B cell (primary cell): ENCODE measurements at regions not wholly inside any gene's neighbourhood (a gene's known extent, or its start where the extent isn't known, plus 50 kb on each side); places are given as distances from the start of the nearest gene placed in this dataset.

Experiments used
- ATAC-seq: fragments of 200-7000 bp; cut with Tn5 transposase; one replicate; pipeline ENCODE4 v1.10.0; 2021; ENCODE audit warnings: low read depth, mild to moderate bottlenecking, moderate number of reproducible peaks, moderate library complexity
- CTCF ChIA-PET: fragments of 350-600 bp; sonication (Branson Sonifier 250); formaldehyde crosslinking; loops from one replicate; lab custom pipeline; 2021; ENCODE audit warnings: antibody characterized with exemption, inconsistent platforms; lab: Charles Lee
- POLR2A ChIA-PET: fragments of 350-600 bp; sonication (Branson Sonifier 250); formaldehyde crosslinking; loops from one replicate; lab custom pipeline; 2021; ENCODE audit warnings: antibody characterized with exemption; lab: Charles Lee
- DNase-seq: peaks from one replicate; pipeline ENCODE4 v3.0.0; 2013
- H2AFZ ChIP-seq: 2 replicates; pipeline ENCODE4 v1.6.1; 2012; ENCODE audit warnings: mild to moderate bottlenecking, low read depth, low read length; ENCODE audit not compliant: insufficient read depth, poor library complexity, severe bottlenecking
- H3K27ac ChIP-seq, 2 donors: 1 replicate in 1 of 2; 2 replicates in 1 of 2; pipeline ENCODE4 v1.5.1; 2012 to 2013; ENCODE audit warnings: low read length in 2 of 2, mild to moderate bottlenecking in 2 of 2, moderate library complexity in 1 of 2
- H3K27me3 ChIP-seq, 4 experiments: fragments of 200-600 bp in 1 of 4; sonication (generic) in 1 of 4; replicated peaks in 1 of 4; 1 replicate in 2 of 4; 2 replicates in 2 of 4; pipeline versions ENCODE4 v1.6.1 to v1.7.0; 2013 to 2016; ENCODE audit warnings: low read length in 3 of 4, mild to moderate bottlenecking in 2 of 4, mixed read lengths in 1 of 4, moderate library complexity in 1 of 4; ENCODE audit not compliant: insufficient read depth in 4 of 4, control insufficient read depth in 3 of 4; ENCODE audit errors: control extremely low read depth in 1 of 4
- H3K36me3 ChIP-seq, 2 experiments: replicated peaks in 1 of 2; 1 replicate in 1 of 2; 2 replicates in 1 of 2; pipeline versions ENCODE4 v1.6.1 to v1.7.1; 2013; ENCODE audit warnings: low read length in 1 of 2; ENCODE audit not compliant: insufficient read depth in 2 of 2, control insufficient read depth in 1 of 2; ENCODE audit errors: control extremely low read depth in 1 of 2, extremely low read depth in 1 of 2
- H3K4me1 ChIP-seq, 2 donors: fragments of 200-600 bp in 1 of 2; sonication (generic) in 1 of 2; 1 replicate in 1 of 2; 2 replicates in 1 of 2; pipeline versions ENCODE4 v1.5.1 to v1.6.1; 2013 to 2017; ENCODE audit warnings: low read length in 2 of 2; ENCODE audit not compliant: control insufficient read depth in 2 of 2, insufficient read depth in 2 of 2
- H3K4me2 ChIP-seq: replicated peaks from 2 replicates; pipeline ENCODE3; 2012; ENCODE audit warnings: mild to moderate bottlenecking, low read depth, low read length; ENCODE audit not compliant: poor library complexity, severe bottlenecking
- H3K4me3 ChIP-seq, 5 experiments: fragments of 200-600 bp in 1 of 5; sonication (generic) in 1 of 5; 1 replicate in 3 of 5; 2 replicates in 2 of 5; pipeline versions ENCODE4 v1.5.1 to v1.7.0; 2011 to 2016; ENCODE audit warnings: low read length in 4 of 5, mild to moderate bottlenecking in 4 of 5, low read depth in 2 of 5, control low read depth in 1 of 5, moderate library complexity in 1 of 5; ENCODE audit not compliant: insufficient read depth in 1 of 5; ENCODE audit errors: control extremely low read depth in 1 of 5, extremely low read depth in 1 of 5
- H3K79me2 ChIP-seq: fragments of 200-600 bp; sonication (generic); one replicate; pipeline ENCODE4 v1.6.0; 2016; ENCODE audit warnings: low read length; ENCODE audit not compliant: control insufficient read depth, insufficient read depth
- H3K9ac ChIP-seq: fragments of 200-600 bp; sonication (generic); 2 replicates; pipeline ENCODE4 v1.6.1; 2017; ENCODE audit warnings: mild to moderate bottlenecking, low read length, moderate library complexity
- H3K9me3 ChIP-seq, 3 donors: one replicate each; pipeline versions ENCODE4 v1.6.1 to v1.7.1; 2013; ENCODE audit warnings: low read length in 2 of 3; ENCODE audit not compliant: control insufficient read depth in 2 of 3, insufficient read depth in 1 of 3; ENCODE audit errors: control extremely low read depth in 1 of 3
- H4K20me1 ChIP-seq: 2 replicates; pipeline ENCODE4 v1.6.0; 2012; ENCODE audit warnings: mild to moderate bottlenecking, low read length; ENCODE audit not compliant: insufficient read depth, control insufficient read depth, poor library complexity, severe bottlenecking
- H3K27ac Mint-ChIP-seq: one replicate; pipeline ENCODE4 v1.8.0; 2021; ENCODE audit warnings: mixed read lengths
- H3K27me3 Mint-ChIP-seq: one replicate; pipeline ENCODE4 v1.8.0; 2021; ENCODE audit warnings: mixed read lengths
- H3K4me1 Mint-ChIP-seq: one replicate; pipeline ENCODE4 v1.8.0; 2021; ENCODE audit warnings: mixed read lengths
- H3K4me3 Mint-ChIP-seq: one replicate; pipeline ENCODE4 v1.8.0; 2021; ENCODE audit warnings: mixed read lengths
- H3K9me3 Mint-ChIP-seq: one replicate; pipeline ENCODE4 v1.8.0; 2022; ENCODE audit warnings: mixed read lengths; ENCODE audit not compliant: insufficient read depth
- CTCF ChIP-seq: fragments of 200-600 bp; IDR thresholded peaks from one replicate; pipeline ENCODE4 v1.8.0; 2022; ENCODE audit warnings: antibody characterized with exemption, mild to moderate bottlenecking
- EZH2 ChIP-seq: IDR thresholded peaks from 2 replicates; pipeline ENCODE4 v1.6.1; 2012; ENCODE audit warnings: borderline replicate concordance, low read depth, mild to moderate bottlenecking, moderate library complexity, low read length; ENCODE audit not compliant: insufficient read depth, poor library complexity, severe bottlenecking
- WGBS: methylation state at CpG from one replicate; pipeline ENCODE4 v1.1.5; 2013; ENCODE audit warnings: missing lambda C conversion rate; ENCODE audit not compliant: insufficient coverage; 5-methylcytosine and 5-hydroxymethylcytosine counted together
- intact Hi-C: fragments of 100-400 bp; cut with micrococcal nuclease; formaldehyde crosslinking; loops from one replicate; pipeline ENCODE4 v1.10.0; 2022

- ATAC-seq (no peak), DNase-seq (no peak)
- Histone ChIP-seq H3K79me2 (no peaks in the 10 kb centered on the region), H3K4me3 (no peak overlapping the region), H3K27ac (no peak overlapping the region), H4K20me1 (no peaks in the 10 kb centered on the region), H3K4me1 (no peaks in the 10 kb centered on the region), H3K9ac (no peak overlapping the region), H3K27me3 (no peaks in the 10 kb centered on the region), H3K36me3 (no peaks in the 10 kb centered on the region), H3K9me3 (no peaks in the 10 kb centered on the region), H2AFZ (no peak overlapping the region), H3K4me2 (no peak overlapping the region)
- intact Hi-C loops, result no loop called here
- ChIA-PET POLR2A (no interaction called here), CTCF (interaction anchor here (0.6 kb wide), 1 partner anchor 339 kb away, joined by 3 read pairs; no protein-coding TSS in a partner anchor)
- TF ChIP-seq CTCF (no peak), EZH2 (no peak)
- peaks cover 16% of the 10 kb centered on the region for H3K9me3 Mint-ChIP-seq
- H3K4me3 Mint-ChIP-seq, result no peak overlapping the region
- H3K27ac Mint-ChIP-seq, result no peak overlapping the region
- 61% methylated on average over 2 of the region's 3 CpGs for WGBS
- H3K27me3 Mint-ChIP-seq, result no peaks in the 10 kb centered on the region
- H3K4me1 Mint-ChIP-seq, result no peaks in the 10 kb centered on the region
These were observed 935.7 kb upstream of the FAM98A start for GRCh38 chr2:34534761-34535160.

- CTCF ChIA-PET, result interaction anchor here (0.6 kb wide), 1 partner anchor 340 kb away, joined by 3 read pairs; no protein-coding TSS in a partner anchor
- Histone ChIP-seq H2AFZ (no peak overlapping the region), H3K9ac (no peak overlapping the region), H3K4me2 (no peak overlapping the region), H4K20me1 (no peaks in the 10 kb centered on the region), H3K27ac (no peak overlapping the region), H3K4me1 (no peaks in the 10 kb centered on the region), H3K4me3 (no peak overlapping the region), H3K79me2 (no peaks in the 10 kb centered on the region), H3K27me3 (no peaks in the 10 kb centered on the region), H3K9me3 (no peaks in the 10 kb centered on the region), H3K36me3 (no peaks in the 10 kb centered on the region)
- POLR2A ChIA-PET, result no interaction called here
- Mint-ChIP-seq H3K4me3 (no peak overlapping the region), H3K9me3 (peaks cover 12% of the 10 kb centered on the region), H3K27ac (no peak overlapping the region), H3K27me3 (no peaks in the 10 kb centered on the region), H3K4me1 (no peaks in the 10 kb centered on the region)
- DNase-seq, result no peak
- intact Hi-C loops, result no loop called here
- TF ChIP-seq EZH2 (no peak), CTCF (no peak)
- WGBS, result 83% methylated on average over 1 of the region's 1 CpG
- no peak for ATAC-seq
These were observed 935.2 kb upstream of the FAM98A start for GRCh38 chr2:34534341-34534740.
